HepG2 (cell line): ENCODE measurements at regions not wholly inside any gene's neighbourhood (a gene's known extent, or its start where the extent isn't known, plus 50 kb on each side); places are given as distances from the start of the nearest gene placed in this dataset.

Experiments used
- AHDC1 ChIP-seq: sonication (generic); formaldehyde crosslinking; IDR thresholded peaks from 2 replicates; pipeline ENCODE4 v1.5.1; 2020; ENCODE audit warnings: mild to moderate bottlenecking, missing genetic modification reagents, borderline replicate concordance
- EP300 ChIP-seq, 3 experiments: sonication (generic) in 1 of 3; formaldehyde crosslinking in 1 of 3; IDR thresholded peaks; 2 replicates each; pipeline versions ENCODE4 v1.5.1 to v1.6.1; 2011 to 2020; ENCODE audit warnings: low read depth in 2 of 3, low read length in 2 of 3, borderline replicate concordance in 1 of 3, improper control_type of control experiment in 1 of 3, mild to moderate bottlenecking in 1 of 3, missing genetic modification reagents in 1 of 3, moderate library complexity in 1 of 3
- FOXC1 ChIP-seq: sonication (generic); formaldehyde crosslinking; IDR thresholded peaks from 2 replicates; pipeline ENCODE4 v1.8.0; 2022; ENCODE audit warnings: mild to moderate bottlenecking, missing genetic modification reagents, borderline replicate concordance
- HNF4A ChIP-seq: sonication (generic); formaldehyde crosslinking; IDR thresholded peaks from 2 replicates; pipeline ENCODE4 v1.4.0; 2020; ENCODE audit warnings: missing genetic modification reagents
- HOMEZ ChIP-seq: IDR thresholded peaks from 2 replicates; pipeline ENCODE4 v1.6.1; 2016; ENCODE audit warnings: low read depth
- KLF15 ChIP-seq: sonication (generic); formaldehyde crosslinking; IDR thresholded peaks from 2 replicates; pipeline ENCODE4 v1.8.1; 2023; ENCODE audit warnings: borderline replicate concordance, mild to moderate bottlenecking, inconsistent platforms, missing genetic modification reagents, mixed read lengths
- MAFF ChIP-seq: IDR thresholded peaks from 2 replicates; pipeline ENCODE4 v1.6.1; 2011; ENCODE audit warnings: low read depth, low read length, improper control_type of control experiment
- NFRKB ChIP-seq: fragments of 450-650 bp; IDR thresholded peaks from 2 replicates; pipeline ENCODE4 v1.6.1; 2017
- PRDM10 ChIP-seq: sonication (generic); formaldehyde crosslinking; IDR thresholded peaks from 2 replicates; pipeline ENCODE4 v1.4.0; 2020; ENCODE audit warnings: low read depth, missing genetic modification reagents
- SMYD3 ChIP-seq: sonication (generic); formaldehyde crosslinking; IDR thresholded peaks from 2 replicates; pipeline ENCODE4 v1.8.1; 2023; ENCODE audit warnings: mild to moderate bottlenecking, missing genetic modification reagents
- SSRP1 ChIP-seq: IDR thresholded peaks from 2 replicates; pipeline ENCODE4 v1.6.1; 2016; ENCODE audit warnings: control low read depth
- ZFP62 ChIP-seq: sonication (generic); formaldehyde crosslinking; IDR thresholded peaks from 2 replicates; pipeline ENCODE4 v1.4.0; 2020; ENCODE audit warnings: missing genetic modification reagents
- ZNF124 ChIP-seq: sonication (generic); formaldehyde crosslinking; IDR thresholded peaks from 2 replicates; pipeline ENCODE4 v1.4.0; 2020; ENCODE audit warnings: missing genetic modification reagents
- ZNF44 ChIP-seq: sonication (generic); formaldehyde crosslinking; IDR thresholded peaks from 2 replicates; pipeline ENCODE4 v1.5.1; 2020; ENCODE audit warnings: mild to moderate bottlenecking, missing genetic modification reagents
- ZNF570 ChIP-seq: sonication (generic); formaldehyde crosslinking; IDR thresholded peaks from 2 replicates; pipeline ENCODE4 v1.4.0; 2020; ENCODE audit warnings: mild to moderate bottlenecking, missing genetic modification reagents, borderline replicate concordance
- ZNF644 ChIP-seq: IDR thresholded peaks from 2 replicates; pipeline ENCODE4 v1.6.1; 2016; ENCODE audit warnings: low read depth

GRCh38 chr6:54057058-54057457, 54.2 kb upstream of the MLIP start (continued):
- TF ChIP-seq AHDC1 (CRISPR knock-in tag) = peak; percentile 65; the same call in 1 of the 2 replicates
- TF ChIP-seq SMYD3 (CRISPR knock-in tag) = no peak
- TF ChIP-seq ZFP62 = no peak
- peak; percentile 80; the same call in 1 of the 2 replicates for TF ChIP-seq ZNF644 (CRISPR knock-in tag)
- TF ChIP-seq MAFF = no peak
- no peak for TF ChIP-seq NFRKB
- TF ChIP-seq EP300 (IDR thresholded peaks at IDR 0.05; ENCODE audit: low read depth in 2 of 2, low read length in 2 of 2) = 0 out of 4 replicates have a peak, but pooled peaks of 1 of the 2 experiments have one; percentile 17
- TF ChIP-seq EP300 (CRISPR knock-in tag; IDR thresholded peaks at IDR 0.05; ENCODE audit: borderline replicate concordance) = no peak
- TF ChIP-seq PRDM10 = no peak
- TF ChIP-seq ZNF124 (CRISPR knock-in tag) = no peak
- TF ChIP-seq ZNF44 (CRISPR knock-in tag) = no peak
- peak; percentile 91 for TF ChIP-seq HNF4A (CRISPR knock-in tag)
- no peak for TF ChIP-seq ZNF570
- TF ChIP-seq HOMEZ (CRISPR knock-in tag) = peak; percentile 47; the same call in 1 of the 2 replicates
- TF ChIP-seq SSRP1 (CRISPR knock-in tag) = no peak
- TF ChIP-seq FOXC1 (CRISPR knock-in tag) = no peak
- TF ChIP-seq KLF15 (CRISPR knock-in tag) = no peak
